Hepatocyte (in vitro differentiated cells): ENCODE measurements at regions not wholly inside any gene's neighbourhood (a gene's known extent, or its start where the extent isn't known, plus 50 kb on each side); places are given as distances from the start of the nearest gene placed in this dataset.

Experiments
- CTCF ChIP-seq: fragments of 200-600 bp; sonication (generic); IDR thresholded peaks from 2 replicates; pipeline ENCODE4 v1.5.1; 2016; ENCODE audit warnings: antibody characterized with exemption, mild to moderate bottlenecking; ENCODE audit not compliant: poor library complexity
- EZH2 ChIP-seq: fragments of 200-600 bp; sonication (generic); IDR thresholded peaks from 2 replicates; pipeline ENCODE4 v1.6.1; 2016; ENCODE audit warnings: antibody characterized with exemption, mild to moderate bottlenecking, borderline replicate concordance
- EZH2phosphoT487 ChIP-seq: fragments of 200-600 bp; sonication (generic); IDR thresholded peaks from one replicate; pipeline ENCODE4 v1.6.1; 2018; ENCODE audit warnings: antibody characterized with exemption, mild to moderate bottlenecking, low read depth, moderate library complexity; ENCODE audit not compliant: unreplicated experiment, severe bottlenecking

GRCh38 chr14:28944605-28945004 is 178.0 kb downstream of the FOXG1 start:
- TF ChIP-seq EZH2phosphoT487 (no peak), EZH2 (no peak), CTCF (no peak)
